Muscle of leg (tissue), 3 donors: ENCODE measurements at regions not wholly inside any gene's neighbourhood (a gene's known extent, or its start where the extent isn't known, plus 50 kb on each side); places are given as distances from the start of the nearest gene placed in this dataset.
A peak's percentile ranks its signal among the peaks of the same experiment; 100 is the strongest.
"Not testable (repeated sequence)": the region's sequence is repeated elsewhere in the genome, so short reads cannot be mapped to it uniquely, and the experiment has no call there.

Source experiments
- DNase-seq: peaks from one replicate; pipeline ENCODE4 v3.0.0; 2013
- H3K27ac ChIP-seq: one replicate; pipeline ENCODE4 v1.5.1; 2013; ENCODE audit warnings: mild to moderate bottlenecking, low read length, control low read depth
- H3K27me3 ChIP-seq: one replicate; pipeline ENCODE4 v1.6.1; 2013; ENCODE audit warnings: low read length; ENCODE audit not compliant: control insufficient read depth, insufficient read depth
- H3K36me3 ChIP-seq: one replicate; pipeline ENCODE4 v1.6.1; 2013; ENCODE audit warnings: low read length; ENCODE audit not compliant: control insufficient read depth, insufficient read depth
- H3K4me1 ChIP-seq: one replicate; pipeline ENCODE4 v1.6.1; 2013; ENCODE audit warnings: low read length; ENCODE audit not compliant: control insufficient read depth, insufficient read depth
- H3K4me3 ChIP-seq: one replicate; pipeline ENCODE4 v1.5.1; 2013; ENCODE audit warnings: low read length, control low read depth
- H3K9me3 ChIP-seq: replicated peaks from 2 replicates; pipeline ENCODE4 v1.6.1; 2013; ENCODE audit warnings: low read depth, low read length; ENCODE audit not compliant: control insufficient read depth
- WGBS: methylation state at CpG from one replicate; pipeline ENCODE4 v1.1.5; 2013; ENCODE audit warnings: missing lambda C conversion rate; ENCODE audit not compliant: insufficient coverage; 5-methylcytosine and 5-hydroxymethylcytosine counted together

- H3K27me3 ChIP-seq, result peaks cover 25% of the 10 kb centered on the region
- H3K4me1 ChIP-seq, result peaks cover 16% of the 10 kb centered on the region
- H3K27ac ChIP-seq, result no peak overlapping the region
- WGBS, result 78% methylated on average over 19 of the region's 19 CpGs
- no peaks in the 10 kb centered on the region for H3K9me3 ChIP-seq
- no peaks in the 10 kb centered on the region for H3K36me3 ChIP-seq
- no peak for DNase-seq
- no peak overlapping the region for H3K4me3 ChIP-seq
These were observed 124.0 kb upstream of the PPP1R26 start for GRCh38 chr9:135355521-135356011.

DNA sequence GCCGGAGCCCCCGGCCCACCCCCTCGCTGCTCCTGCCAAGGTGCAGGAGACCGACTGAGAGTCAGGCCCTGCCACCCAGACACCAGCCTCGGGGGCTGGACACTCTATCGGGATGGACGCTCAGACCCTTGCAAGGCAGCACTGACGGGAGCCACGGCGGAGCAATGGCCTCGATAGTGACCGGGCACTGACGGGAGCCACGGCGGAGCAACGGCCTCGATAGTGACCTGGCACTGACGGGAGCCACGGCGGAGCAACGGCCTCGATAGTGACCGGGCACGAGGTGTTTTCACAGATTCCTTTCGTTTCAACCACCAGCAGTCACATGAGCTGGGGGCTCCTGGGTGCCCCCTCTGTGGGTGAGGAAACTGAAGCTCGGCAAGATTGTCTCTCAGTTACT lies 123.6 kb upstream of the PPP1R26 start:
- 86% methylated on average over 23 of the region's 26 CpGs for WGBS
- Histone ChIP-seq H3K9me3 (no peaks in the 10 kb centered on the region), H3K27ac (no peak overlapping the region), H3K4me1 (peaks cover 16% of the 10 kb centered on the region), H3K27me3 (peaks cover 24% of the 10 kb centered on the region), H3K36me3 (no peaks in the 10 kb centered on the region), H3K4me3 (no peak overlapping the region)
- no peak for DNase-seq

- 64% methylated on average over 4 of the region's 5 CpGs for WGBS
- no peak overlapping the region for H3K4me3 ChIP-seq
- peaks cover 23% of the 10 kb centered on the region for H3K27me3 ChIP-seq
- DNase-seq, result no peak
- no peak overlapping the region for H3K27ac ChIP-seq
- H3K4me1 ChIP-seq, result peaks cover 16% of the 10 kb centered on the region
- H3K9me3 ChIP-seq, result no peaks in the 10 kb centered on the region
- no peaks in the 10 kb centered on the region for H3K36me3 ChIP-seq
These were observed 122.8 kb upstream of the PPP1R26 start for GRCh38 chr9:135356796-135357195.

DNA sequence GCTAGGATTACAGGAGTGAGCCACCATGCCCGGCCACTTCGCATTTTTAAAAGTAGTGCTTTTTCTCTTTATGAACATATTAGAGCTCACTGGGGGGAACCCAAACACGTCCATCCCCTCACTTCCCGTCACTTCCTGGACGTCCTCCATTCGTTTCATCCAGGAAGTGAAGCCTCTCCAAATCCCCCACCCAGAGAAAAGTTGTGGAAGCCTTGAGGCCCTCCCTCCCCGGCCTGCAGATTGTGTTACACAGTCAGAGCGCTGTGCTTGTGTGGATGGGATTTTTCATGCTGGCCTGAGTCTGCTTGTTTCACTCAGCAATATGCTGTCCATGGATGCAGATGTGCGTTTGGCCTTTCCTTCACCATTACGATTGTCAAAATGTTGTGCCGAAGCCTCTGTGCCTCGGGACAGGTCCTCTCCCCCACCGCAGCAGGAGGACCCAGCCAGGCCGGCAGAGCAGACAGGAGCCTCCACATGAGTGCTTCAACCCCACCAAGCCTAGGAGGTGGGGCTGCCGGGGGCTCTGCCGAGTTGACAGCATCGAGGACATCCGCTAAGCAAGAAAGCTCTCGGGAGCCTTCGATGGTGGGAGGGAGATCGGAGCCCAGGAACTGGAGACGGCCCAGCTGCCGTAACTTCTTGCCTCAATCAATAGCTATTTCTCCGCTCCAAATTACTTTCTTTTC lies 121.6 kb upstream of the PPP1R26 start:
- whole genome bisulfite sequencing, result 18% methylated on average over 3 of the region's 24 CpGs
- Histone ChIP-seq H3K27me3 (peaks cover 22% of the 10 kb centered on the region), H3K36me3 (no peaks in the 10 kb centered on the region), H3K27ac (peak overlapping the region; percentile 49), H3K4me1 (peaks cover 16% of the 10 kb centered on the region), H3K9me3 (no peaks in the 10 kb centered on the region), H3K4me3 (no peak overlapping the region)
- DNase-seq, result peak; percentile 90

GRCh38 chr9:135358552-135358940 lies 121.0 kb upstream of the PPP1R26 start:
- Histone ChIP-seq H3K27ac (no peak overlapping the region), H3K27me3 (peaks cover 20% of the 10 kb centered on the region), H3K4me3 (no peak overlapping the region), H3K36me3 (no peaks in the 10 kb centered on the region), H3K9me3 (no peaks in the 10 kb centered on the region), H3K4me1 (peaks cover 16% of the 10 kb centered on the region)
- no peak for DNase-seq
- WGBS, result 66% methylated on average over 13 of the region's 13 CpGs

GRCh38 chr9:135359764-135360163 lies 119.8 kb upstream of the PPP1R26 start:
- H3K4me3 ChIP-seq, result no peak overlapping the region
- peaks cover 24% of the 10 kb centered on the region for H3K4me1 ChIP-seq
- WGBS, result 100% methylated on average over 1 of the region's 5 CpGs
- H3K27me3 ChIP-seq, result peaks cover 15% of the 10 kb centered on the region
- H3K9me3 ChIP-seq, result no peaks in the 10 kb centered on the region
- H3K36me3 ChIP-seq, result no peaks in the 10 kb centered on the region
- no peak overlapping the region for H3K27ac ChIP-seq
- DNase-seq, result no peak

GRCh38 chr9:135360617-135361016 lies 119.0 kb upstream of the PPP1R26 start:
- Histone ChIP-seq H3K36me3 (no peaks in the 10 kb centered on the region), H3K27me3 (peaks cover 13% of the 10 kb centered on the region), H3K4me1 (peaks cover 24% of the 10 kb centered on the region), H3K4me3 (no peak overlapping the region), H3K27ac (no peak overlapping the region), H3K9me3 (no peaks in the 10 kb centered on the region)
- 81% methylated on average over 4 of the region's 7 CpGs for WGBS
- DNase-seq, result no peak

DNA sequence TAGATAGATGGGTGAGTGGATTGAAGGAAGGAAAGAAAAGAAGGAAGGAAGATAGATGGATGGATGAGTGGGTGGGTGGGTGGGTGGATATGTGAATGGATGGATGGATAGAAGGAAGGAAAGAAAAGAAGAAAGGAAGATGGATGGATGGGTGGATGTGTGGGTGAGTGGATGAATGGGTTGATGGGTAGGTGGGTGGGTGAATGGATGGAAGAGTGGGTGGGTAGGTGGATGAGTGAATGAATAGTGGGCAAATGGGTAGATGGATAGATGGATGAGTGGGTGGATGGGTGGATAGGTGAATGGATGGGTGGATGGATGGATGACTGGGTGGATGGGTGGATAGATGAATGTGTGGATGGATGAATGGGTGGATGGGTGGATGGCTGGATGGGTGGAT lies 117.9 kb upstream of the PPP1R26 start:
- not testable (repeated sequence) for DNase-seq, H3K4me3 ChIP-seq, H3K27ac ChIP-seq, H3K9me3 ChIP-seq, H3K36me3 ChIP-seq
- Histone ChIP-seq H3K4me1 (peaks cover 22% of the 10 kb centered on the region), H3K27me3 (peaks cover 13% of the 10 kb centered on the region)

GRCh38 chr9:135363596-135363995 lies 116.0 kb upstream of the PPP1R26 start:
- H3K36me3 ChIP-seq, result no peaks in the 10 kb centered on the region
- no peak overlapping the region for H3K27ac ChIP-seq
- peaks cover 10% of the 10 kb centered on the region for H3K27me3 ChIP-seq
- 84% methylated on average over 7 of the region's 7 CpGs for WGBS
- H3K9me3 ChIP-seq, result no peaks in the 10 kb centered on the region
- no peak overlapping the region for H3K4me3 ChIP-seq
- peaks cover 8% of the 10 kb centered on the region for H3K4me1 ChIP-seq
- no peak for DNase-seq

GRCh38 chr9:135365013-135365768 lies 114.4 kb upstream of the PPP1R26 start:
- H3K4me1 ChIP-seq, result peaks cover 8% of the 10 kb centered on the region
- 29% methylated on average over 10 of the region's 10 CpGs for WGBS
- H3K4me3 ChIP-seq, result no peak overlapping the region
- H3K27ac ChIP-seq, result no peak overlapping the region
- DNase-seq, result peak; percentile 94
- H3K27me3 ChIP-seq, result peaks cover 13% of the 10 kb centered on the region
- H3K36me3 ChIP-seq, result no peaks in the 10 kb centered on the region
- H3K9me3 ChIP-seq, result no peaks in the 10 kb centered on the region
